Transverse colon (tissue), 4 donors: ENCODE measurements at regions not wholly inside any gene's neighbourhood (a gene's known extent, or its start where the extent isn't known, plus 50 kb on each side); places are given as distances from the start of the nearest gene placed in this dataset.

Experiments
- DNase-seq: peaks from one replicate; pipeline ENCODE4 v3.0.0-alpha.2; 2019
- H3K27ac ChIP-seq, 4 donors: fragments of 200-600 bp; sonication (generic); 2 replicates each; pipeline ENCODE4 v1.5.1; 2016 to 2018; ENCODE audit warnings: inconsistent platforms in 4 of 4
- H3K27me3 ChIP-seq: fragments of 200-600 bp; sonication (generic); 2 replicates; pipeline ENCODE4 v1.5.1; 2017; ENCODE audit warnings: inconsistent platforms
- H3K36me3 ChIP-seq, 4 donors: fragments of 200-600 bp; sonication (generic); 2 replicates each; pipeline ENCODE4 v1.5.1; 2017 to 2019; ENCODE audit warnings: inconsistent platforms in 4 of 4
- H3K4me1 ChIP-seq, 4 donors: fragments of 200-600 bp; sonication (generic); 2 replicates each; pipeline ENCODE4 v1.5.1; 2017 to 2020; ENCODE audit warnings: inconsistent platforms in 4 of 4
- H3K4me3 ChIP-seq, 4 donors: fragments of 200-600 bp; sonication (generic); 1 replicate in 1 of 4; 2 replicates in 3 of 4; pipeline versions ENCODE4 v1.5.1 to v1.6.1; 2017 to 2019; ENCODE audit warnings: inconsistent platforms in 4 of 4
- H3K9me3 ChIP-seq, 2 donors: fragments of 200-600 bp; sonication (generic); 2 replicates each; pipeline ENCODE4 v1.5.1; 2017 to 2019; ENCODE audit warnings: inconsistent platforms in 2 of 2
- EP300 ChIP-seq: sonication (generic); formaldehyde crosslinking; IDR thresholded peaks from one replicate; pipeline ENCODE4 v1.6.1; 2017; ENCODE audit warnings: antibody characterized with exemption, low read depth
- POLR2A ChIP-seq: fragments of 450-650 bp; IDR thresholded peaks from one replicate; pipeline ENCODE4 v1.6.1; 2016; ENCODE audit warnings: antibody characterized with exemption, mild to moderate bottlenecking, moderate library complexity
- POLR2AphosphoS5 ChIP-seq, 3 donors: sonication (generic); formaldehyde crosslinking; IDR thresholded peaks; one replicate each; pipeline ENCODE4 v1.6.1; 2016; ENCODE audit warnings: antibody characterized with exemption in 3 of 3
- WGBS, 2 donors: methylation state at CpG; one replicate each; pipeline ENCODE4 v1.1.5; 2018; ENCODE audit warnings: low coverage in 1 of 2; 5-methylcytosine and 5-hydroxymethylcytosine counted together
- in situ Hi-C, 4 donors: fragments of 200-750 bp; cut with MboI; loops; one replicate each; pipeline versions ENCODE4 v1.15.0 to v1.15.1; 2017; ENCODE audit warnings: low sequenced_read_pairs in 3 of 4, low pct_ligation_motif_present in 1 of 4, low pct_unique_long_range_greater_than_20kb in 1 of 4
- intact Hi-C: fragments of 100-400 bp; cut with DNase I; formaldehyde crosslinking; loops from one replicate; pipeline ENCODE4 v1.15.1; 2023; ENCODE audit warnings: low total_unique reads
- TF ChIP-seq, protein P1 (sequence below), 5 experiments: fragments of 200-600 bp in 3 of 5; fragments of 450-650 bp in 2 of 5; sonication (generic) in 3 of 5; IDR thresholded peaks; 1 replicate in 2 of 5; 2 replicates in 3 of 5; pipeline ENCODE4 v1.5.1; 2016 to 2017; ENCODE audit warnings: antibody characterized with exemption in 5 of 5, inconsistent platforms in 3 of 5, mild to moderate bottlenecking in 2 of 5, moderate library complexity in 1 of 5

DNA sequence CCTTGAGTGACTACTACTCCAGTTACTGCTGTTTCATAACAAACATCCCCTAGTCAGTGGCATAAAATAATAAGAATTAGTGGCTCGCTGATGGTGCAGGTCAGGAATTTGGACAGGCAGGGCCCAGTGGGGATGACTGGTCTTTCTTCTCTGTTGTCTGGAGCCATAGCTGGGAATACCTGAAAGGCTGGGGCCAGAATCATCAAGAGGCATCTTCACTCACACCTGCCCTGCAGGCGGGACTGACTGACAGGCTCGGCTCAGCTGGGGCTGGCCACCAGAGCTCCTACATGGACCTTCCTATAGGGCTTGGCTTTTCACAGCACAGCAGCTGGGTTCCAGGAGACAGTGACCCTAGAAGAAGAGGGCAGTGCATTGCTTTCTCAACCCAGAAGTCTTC is 148.8 kb upstream of the ATP10A start:
- TF ChIP-seq EP300 = no peak
- TF ChIP-seq, protein P1, sequence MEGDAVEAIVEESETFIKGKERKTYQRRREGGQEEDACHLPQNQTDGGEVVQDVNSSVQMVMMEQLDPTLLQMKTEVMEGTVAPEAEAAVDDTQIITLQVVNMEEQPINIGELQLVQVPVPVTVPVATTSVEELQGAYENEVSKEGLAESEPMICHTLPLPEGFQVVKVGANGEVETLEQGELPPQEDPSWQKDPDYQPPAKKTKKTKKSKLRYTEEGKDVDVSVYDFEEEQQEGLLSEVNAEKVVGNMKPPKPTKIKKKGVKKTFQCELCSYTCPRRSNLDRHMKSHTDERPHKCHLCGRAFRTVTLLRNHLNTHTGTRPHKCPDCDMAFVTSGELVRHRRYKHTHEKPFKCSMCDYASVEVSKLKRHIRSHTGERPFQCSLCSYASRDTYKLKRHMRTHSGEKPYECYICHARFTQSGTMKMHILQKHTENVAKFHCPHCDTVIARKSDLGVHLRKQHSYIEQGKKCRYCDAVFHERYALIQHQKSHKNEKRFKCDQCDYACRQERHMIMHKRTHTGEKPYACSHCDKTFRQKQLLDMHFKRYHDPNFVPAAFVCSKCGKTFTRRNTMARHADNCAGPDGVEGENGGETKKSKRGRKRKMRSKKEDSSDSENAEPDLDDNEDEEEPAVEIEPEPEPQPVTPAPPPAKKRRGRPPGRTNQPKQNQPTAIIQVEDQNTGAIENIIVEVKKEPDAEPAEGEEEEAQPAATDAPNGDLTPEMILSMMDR (IDR thresholded peaks at IDR 0.05) = no peak
- no peak for TF ChIP-seq POLR2AphosphoS5 (IDR thresholded peaks at IDR 0.05)
- TF ChIP-seq POLR2A = no peak
- peaks cover 0 to 3% of the 10 kb centered on the region in 2 donors for H3K9me3 ChIP-seq
- no peaks in the 10 kb centered on the region for H3K27me3 ChIP-seq
- no peaks in the 10 kb centered on the region for H3K36me3 ChIP-seq
- H3K4me1 ChIP-seq = no peaks in the 10 kb centered on the region
- no peak overlapping the region for H3K27ac ChIP-seq
- no peak overlapping the region for H3K4me3 ChIP-seq
- intact Hi-C loops = no loop called here
- in situ Hi-C loops = loop anchor here in 1 of 4 donors (25.0 kb wide), 1 partner anchor 150 kb away; no protein-coding TSS in a partner anchor
- DNase-seq = no peak
- WGBS, 2 donors = 74% methylated on average over 3 of the region's 3 CpGs; no CpG with 5 or more reads in 1 of the 2 donors

DNA sequence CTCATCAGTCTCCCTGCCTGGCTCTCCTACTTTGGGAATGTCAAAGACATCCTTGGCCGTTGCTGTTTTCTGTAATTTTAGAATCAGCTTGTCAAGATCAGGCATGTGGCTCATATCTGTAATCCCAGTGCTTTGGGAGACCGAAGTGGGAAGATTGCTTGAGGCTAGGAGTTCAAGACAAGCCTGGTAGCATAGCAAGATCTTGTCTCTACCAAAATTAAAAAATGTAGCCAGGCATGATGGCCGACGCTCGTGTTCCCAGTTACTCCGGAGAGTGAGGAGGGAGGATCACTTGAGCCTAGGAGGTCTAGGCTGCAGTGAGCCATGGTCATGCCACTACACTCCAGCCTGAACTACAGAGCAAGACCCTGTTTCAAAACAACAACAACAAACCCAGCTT is 144.0 kb upstream of the ATP10A start:
- intact Hi-C loops (no loop called here), in situ Hi-C loops (loop anchor here in 1 of 4 donors (25.0 kb wide), 1 partner anchor 155 kb away; no protein-coding TSS in a partner anchor)
- Histone ChIP-seq H3K4me1 (no peaks in the 10 kb centered on the region), H3K4me3 (no peak overlapping the region), H3K27me3 (no peaks in the 10 kb centered on the region), H3K9me3 (peaks cover 0 to 3% of the 10 kb centered on the region in 2 donors), H3K27ac (no peak overlapping the region), H3K36me3 (no peaks in the 10 kb centered on the region)
- 81% methylated on average over 6 of the region's 6 CpGs; no CpG with 5 or more reads in 1 of the 2 donors for WGBS, 2 donors
- TF ChIP-seq POLR2A (no peak), EP300 (no peak), POLR2AphosphoS5 (IDR thresholded peaks at IDR 0.05) (no peak)
- TF ChIP-seq, protein P1 (IDR thresholded peaks at IDR 0.05) = no peak
- no peak for DNase-seq

DNA sequence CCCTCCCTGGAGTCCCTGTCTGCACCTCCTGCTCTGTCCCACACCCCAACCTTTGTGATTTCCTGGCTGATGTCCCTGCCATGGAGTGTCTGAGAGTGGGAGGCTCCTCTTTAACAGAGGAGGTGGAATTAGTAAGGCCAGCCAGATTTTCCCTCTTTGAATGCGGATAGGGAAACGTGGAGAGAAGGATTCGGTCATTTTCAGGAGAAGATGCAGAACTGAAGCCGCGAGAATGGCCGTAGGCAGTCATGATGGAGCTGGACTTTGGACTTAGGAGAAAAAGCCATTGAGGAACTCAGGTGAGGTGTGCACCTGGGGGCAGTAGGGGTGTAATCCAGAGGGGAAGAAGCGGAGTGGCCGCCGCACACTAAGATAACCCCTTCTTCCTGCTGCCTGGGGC is 138.1 kb upstream of the ATP10A start:
- 93 to 100% methylated on average over 5 to 9 of the region's 9 CpGs for WGBS, 2 donors
- Histone ChIP-seq H3K4me1 (no peaks in the 10 kb centered on the region), H3K27ac (no peak overlapping the region), H3K4me3 (no peak overlapping the region), H3K36me3 (no peaks in the 10 kb centered on the region), H3K9me3 (no peaks in the 10 kb centered on the region), H3K27me3 (no peaks in the 10 kb centered on the region)
- in situ Hi-C loops (loop anchor here in 1 of 4 donors (25.0 kb wide), 1 partner anchor 161 kb away; no protein-coding TSS in a partner anchor), intact Hi-C loops (no loop called here)
- no peak for DNase-seq
- TF ChIP-seq EP300 = no peak
- no peak for TF ChIP-seq POLR2AphosphoS5 (IDR thresholded peaks at IDR 0.05)
- no peak for TF ChIP-seq POLR2A
- TF ChIP-seq, protein P1 (IDR thresholded peaks at IDR 0.05) = no peak

DNA sequence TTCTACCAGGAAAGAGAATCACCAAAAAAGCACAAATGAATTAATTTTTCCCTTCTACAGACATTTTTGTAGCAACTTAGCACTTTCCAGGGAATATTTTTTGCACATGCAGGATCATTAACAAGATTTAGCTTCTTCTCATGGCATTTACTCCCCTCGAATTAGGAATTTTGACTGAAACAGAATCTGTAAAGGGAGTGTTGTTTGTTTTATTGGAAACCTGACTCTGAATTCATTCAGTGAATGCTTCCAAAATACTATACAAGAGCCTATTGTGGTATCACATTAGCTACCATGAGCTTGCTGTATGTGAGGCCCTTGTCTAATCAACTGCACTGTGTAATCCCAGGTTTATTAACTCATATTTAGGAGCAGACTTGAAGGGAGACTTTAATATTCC is 130.4 kb upstream of the ATP10A start:
- no peaks in the 10 kb centered on the region for H3K36me3 ChIP-seq
- H3K4me3 ChIP-seq = no peak overlapping the region
- intact Hi-C loops = no loop called here
- no peak overlapping the region for H3K27ac ChIP-seq
- TF ChIP-seq EP300 (no peak), POLR2A (no peak), POLR2AphosphoS5 (IDR thresholded peaks at IDR 0.05) (no peak)
- TF ChIP-seq, protein P1 (IDR thresholded peaks at IDR 0.05) = no peak
- no peaks in the 10 kb centered on the region for H3K9me3 ChIP-seq
- in situ Hi-C loops = loop anchor here in 1 of 4 donors (25.0 kb wide), 1 partner anchor 106 kb away; no protein-coding TSS in a partner anchor
- H3K4me1 ChIP-seq = no peaks in the 10 kb centered on the region
- DNase-seq = no peak
- no peaks in the 10 kb centered on the region for H3K27me3 ChIP-seq
- WGBS, 2 donors = 65 to 67% methylated on average over 1 of the region's 1 CpG
